H9 (cell line): ENCODE measurements at regions not wholly inside any gene's neighbourhood (a gene's known extent, or its start where the extent isn't known, plus 50 kb on each side); places are given as distances from the start of the nearest gene placed in this dataset.

Source experiments
- DNase-seq: peaks from one replicate; pipeline ENCODE4 v3.0.0-alpha.2; 2017
- H2AFZ ChIP-seq: one replicate; pipeline ENCODE4 v1.6.1; 2013; ENCODE audit warnings: mild to moderate bottlenecking, low read length, control low read depth, moderate library complexity
- H2AK5ac ChIP-seq: 2 replicates; pipeline ENCODE4 v1.6.1; 2013; ENCODE audit warnings: low read length, control low read depth, mixed read lengths; ENCODE audit not compliant: insufficient read length
- H2BK120ac ChIP-seq: one replicate; pipeline ENCODE4 v1.6.1; 2013; ENCODE audit warnings: low read depth, mild to moderate bottlenecking, low read length, control low read depth, inconsistent platforms; ENCODE audit not compliant: poor library complexity, severe bottlenecking
- H2BK12ac ChIP-seq: 2 replicates; pipeline ENCODE4 v1.6.1; 2013; ENCODE audit warnings: low read length, control low read depth, mixed read lengths, low read depth; ENCODE audit not compliant: insufficient read length
- H2BK15ac ChIP-seq: 2 replicates; pipeline ENCODE4 v1.6.1; 2013; ENCODE audit warnings: low read depth, low read length, control low read depth
- H2BK20ac ChIP-seq: one replicate; pipeline ENCODE4 v1.6.1; 2013; ENCODE audit warnings: low read depth, mild to moderate bottlenecking, low read length, control low read depth, inconsistent platforms; ENCODE audit not compliant: poor library complexity, severe bottlenecking
- H2BK5ac ChIP-seq: 2 replicates; pipeline ENCODE4 v1.6.1; 2013; ENCODE audit warnings: low read length, control low read depth, mixed read lengths; ENCODE audit not compliant: insufficient read length
- H3K14ac ChIP-seq: 2 replicates; pipeline ENCODE4 v1.6.1; 2013; ENCODE audit warnings: low read length, control low read depth; ENCODE audit not compliant: insufficient read depth
- H3K18ac ChIP-seq: 2 replicates; pipeline ENCODE4 v1.6.1; 2013; ENCODE audit warnings: low read depth, mild to moderate bottlenecking, mixed read lengths, low read length, control low read depth; ENCODE audit not compliant: insufficient read length
- H3K23ac ChIP-seq: 2 replicates; pipeline ENCODE4 v1.6.1; 2013; ENCODE audit warnings: low read length, control low read depth, mixed read lengths, low read depth; ENCODE audit not compliant: insufficient read length
- H3K23me2 ChIP-seq: 2 replicates; pipeline ENCODE4 v1.6.1; 2013; ENCODE audit warnings: low read depth, mild to moderate bottlenecking, mixed read lengths, low read length, control low read depth; ENCODE audit not compliant: insufficient read length, poor library complexity, severe bottlenecking
- H3K27ac ChIP-seq: 2 replicates; pipeline ENCODE4 v1.5.1; 2013; ENCODE audit warnings: low read length, control low read depth, mixed read lengths, low read depth; ENCODE audit not compliant: insufficient read length
- H3K27me3 ChIP-seq: 2 replicates; pipeline ENCODE4 v1.6.1; 2013; ENCODE audit warnings: low read length, control low read depth, inconsistent platforms; ENCODE audit not compliant: insufficient read depth
- H3K4ac ChIP-seq: 2 replicates; pipeline ENCODE4 v1.6.1; 2013; ENCODE audit warnings: low read depth, mild to moderate bottlenecking, control low read depth, inconsistent platforms, low read length, moderate library complexity
- H3K4me1 ChIP-seq: 2 replicates; pipeline ENCODE4 v1.6.1; 2013; ENCODE audit warnings: low read length, control low read depth, inconsistent platforms; ENCODE audit not compliant: insufficient read depth
- H3K4me2 ChIP-seq: 2 replicates; pipeline ENCODE4 v1.6.1; 2013; ENCODE audit warnings: low read length, control low read depth, mixed read lengths; ENCODE audit not compliant: insufficient read length, insufficient read depth
- H3K56ac ChIP-seq: 2 replicates; pipeline ENCODE4 v1.6.1; 2013; ENCODE audit warnings: low read depth, mild to moderate bottlenecking, mixed read lengths, low read length, control low read depth; ENCODE audit not compliant: insufficient read length
- H3K79me1 ChIP-seq: 2 replicates; pipeline ENCODE4 v1.6.1; 2013; ENCODE audit warnings: low read depth, mild to moderate bottlenecking, moderate library complexity, low read length, control low read depth, inconsistent platforms; ENCODE audit not compliant: insufficient read depth, poor library complexity, severe bottlenecking
- H3K79me2 ChIP-seq: 2 replicates; pipeline ENCODE4 v1.6.1; 2013; ENCODE audit warnings: low read length, control low read depth, inconsistent platforms; ENCODE audit not compliant: insufficient read depth
- H3K9ac ChIP-seq: 2 replicates; pipeline ENCODE4 v1.6.1; 2013; ENCODE audit warnings: low read length, control low read depth, mixed read lengths; ENCODE audit not compliant: insufficient read length; ENCODE audit errors: extremely low read depth
- H3K9me3 ChIP-seq: one replicate; pipeline ENCODE4 v1.6.1; 2013; ENCODE audit warnings: low read depth, low read length, inconsistent platforms; ENCODE audit not compliant: control insufficient read depth
- H3T11ph ChIP-seq: one replicate; pipeline ENCODE4 v1.6.1; 2013; ENCODE audit warnings: mild to moderate bottlenecking, low read length, control low read depth, inconsistent platforms
- H4K20me1 ChIP-seq: one replicate; pipeline ENCODE4 v1.6.1; 2013; ENCODE audit not compliant: control insufficient read depth, insufficient read length, insufficient read depth
- H4K5ac ChIP-seq: 2 replicates; pipeline ENCODE4 v1.6.1; 2013; ENCODE audit warnings: low read depth, mild to moderate bottlenecking, mixed read lengths, low read length, control low read depth; ENCODE audit not compliant: insufficient read length
- H4K8ac ChIP-seq: replicated peaks from 2 replicates; pipeline ENCODE4 v1.6.1; 2013; ENCODE audit warnings: low read length, control low read depth, mixed read lengths, low read depth; ENCODE audit not compliant: insufficient read length
- H4K91ac ChIP-seq: 2 replicates; pipeline ENCODE4 v1.6.1; 2013; ENCODE audit warnings: low read depth, mild to moderate bottlenecking, moderate library complexity, mixed read lengths, low read length, control low read depth; ENCODE audit not compliant: insufficient read length
- H3K27ac Mint-ChIP-seq, 3 experiments: 2 replicates in 2 of 3; 3 replicates in 1 of 3; pipeline ENCODE4 v1.8.0; 2020 to 2021; ENCODE audit warnings: mixed read lengths in 3 of 3, mild to moderate bottlenecking in 1 of 3, moderate library complexity in 1 of 3
- H3K27me3 Mint-ChIP-seq: 2 replicates; pipeline ENCODE4 v1.8.0; 2021; ENCODE audit warnings: low read depth, mild to moderate bottlenecking, moderate library complexity, mixed read lengths
- H3K36me3 Mint-ChIP-seq, 3 experiments: 2 replicates in 2 of 3; 3 replicates in 1 of 3; pipeline ENCODE4 v1.8.0; 2020 to 2021; ENCODE audit warnings: low read depth in 3 of 3, mixed read lengths in 3 of 3; ENCODE audit not compliant: insufficient read depth in 1 of 3
- H3K4me1 Mint-ChIP-seq, 2 experiments: 2 replicates each; pipeline ENCODE4 v1.8.0; 2020; ENCODE audit warnings: mixed read lengths in 2 of 2
- H3K4me3 Mint-ChIP-seq, 2 experiments: 2 replicates in 1 of 2; 3 replicates in 1 of 2; pipeline ENCODE4 v1.8.0; 2020 to 2021; ENCODE audit warnings: mild to moderate bottlenecking in 2 of 2, mixed read lengths in 2 of 2, moderate library complexity in 1 of 2
- H3K9me3 Mint-ChIP-seq, 2 experiments: 2 replicates in 1 of 2; 3 replicates in 1 of 2; pipeline ENCODE4 v1.8.0; 2020; ENCODE audit warnings: mild to moderate bottlenecking in 2 of 2, mixed read lengths in 2 of 2, moderate library complexity in 1 of 2
- CTCF ChIP-seq: fragments of 200-600 bp; sonication (generic); conservative IDR thresholded peaks from 3 replicates; pipeline ENCODE4 v1.8.0; 2021; ENCODE audit warnings: antibody characterized with exemption, mild to moderate bottlenecking
- WGBS: extraction: QIAGEN DNeasy Blood & Tissue Kit; methylation state at CpG from one replicate; pipeline ENCODE4 v1.1.7; 2013; ENCODE audit warnings: missing lambda C conversion rate, low lambda C conversion rate, mixed read lengths; ENCODE audit not compliant: insufficient read length; ENCODE audit errors: extremely low coverage; 5-methylcytosine and 5-hydroxymethylcytosine counted together

GRCh38 chr2:19256121-19256601 lies 102.3 kb downstream of the OSR1 start:
- TF ChIP-seq CTCF = no peak
- H3K79me1 ChIP-seq = no peaks in the 10 kb centered on the region
- no CpG with 5 or more reads among the region's 3 CpGs for WGBS
- H4K5ac ChIP-seq = no peak overlapping the region
- H3T11ph ChIP-seq = no peak overlapping the region
- H3K56ac ChIP-seq = no peak overlapping the region
- Mint-ChIP-seq H3K27me3 (no peaks in the 10 kb centered on the region), H3K36me3 (no peaks in the 10 kb centered on the region), H3K4me1 (no peaks in the 10 kb centered on the region), H3K27ac (no peak overlapping the region), H3K9me3 (no peaks in the 10 kb centered on the region; a peak in 1 of 5 replicates), H3K4me3 (no peak overlapping the region)
- no peak overlapping the region for H3K4me2 ChIP-seq
- H4K91ac ChIP-seq = no peak overlapping the region
- no peak for DNase-seq
- H2BK12ac ChIP-seq = no peak overlapping the region
- no peak overlapping the region for H2AFZ ChIP-seq
- no peaks in the 10 kb centered on the region for H3K27me3 ChIP-seq
- no peak overlapping the region for H3K23ac ChIP-seq
- no peak overlapping the region for H3K18ac ChIP-seq
- H4K20me1 ChIP-seq = no peaks in the 10 kb centered on the region
- H3K14ac ChIP-seq = no peak overlapping the region
- H3K9me3 ChIP-seq = no peaks in the 10 kb centered on the region
- no peak overlapping the region for H2AK5ac ChIP-seq
- no peak overlapping the region for H3K9ac ChIP-seq
- H4K8ac ChIP-seq = no peak overlapping the region
- no peaks in the 10 kb centered on the region for H3K79me2 ChIP-seq
- H3K4ac ChIP-seq = no peak overlapping the region
- H3K27ac ChIP-seq = no peak overlapping the region
- H2BK15ac ChIP-seq = no peak overlapping the region
- no peak overlapping the region for H2BK120ac ChIP-seq
- H3K4me1 ChIP-seq = no peaks in the 10 kb centered on the region
- H2BK20ac ChIP-seq = no peak overlapping the region
- no peak overlapping the region for H2BK5ac ChIP-seq
- H3K23me2 ChIP-seq = no peaks in the 10 kb centered on the region
